A549 (cell line): ENCODE measurements at regions not wholly inside any gene's neighbourhood (a gene's known extent, or its start where the extent isn't known, plus 50 kb on each side); places are given as distances from the start of the nearest gene placed in this dataset.

ENCODE experiments used
- CBX8 ChIP-seq: fragments of 200-600 bp; sonication (generic); IDR thresholded peaks from 2 replicates; pipeline ENCODE4 v1.6.1; 2016
- CEBPB ChIP-seq, 2 experiments: fragments of >200 bp in 1 of 2; sonication (Bioruptor Twin) in 1 of 2; formaldehyde crosslinking in 1 of 2; IDR thresholded peaks; 2 replicates each; pipeline ENCODE4 v1.6.1; 2012 to 2016
- CHD2 ChIP-seq: fragments of 150-350 bp; IDR thresholded peaks from 2 replicates; pipeline ENCODE4 v1.6.1; 2014; ENCODE audit warnings: low read length; ENCODE audit not compliant: partially characterized antibody
- CTCF ChIP-seq: fragments of >200 bp; sonication (Bioruptor Twin); formaldehyde crosslinking; IDR thresholded peaks from 3 replicates; pipeline ENCODE4 v1.5.1; 2016
- MYC ChIP-seq: IDR thresholded peaks from 2 replicates; pipeline ENCODE4 v1.6.1; 2012; ENCODE audit warnings: mild to moderate bottlenecking, inconsistent platforms, low read length, improper control_type of control experiment, borderline replicate concordance
- NR3C1 ChIP-seq: fragments of >200 bp; sonication (Bioruptor Twin); formaldehyde crosslinking; IDR thresholded peaks from 3 replicates; pipeline ENCODE4 v1.6.1; 2017
- POLR2AphosphoS2 ChIP-seq: conservative IDR thresholded peaks from 2 replicates; pipeline ENCODE4 v1.6.1; 2012; ENCODE audit warnings: low read length, improper control_type of control experiment, inconsistent platforms
- RAD21 ChIP-seq, 2 experiments: fragments of >200 bp in 1 of 2; sonication (Bioruptor Twin) in 1 of 2; formaldehyde crosslinking in 1 of 2; IDR thresholded peaks in 1 of 2; conservative IDR thresholded peaks in 1 of 2; 2 replicates in 1 of 2; 3 replicates in 1 of 2; pipeline ENCODE4 v1.6.1; 2012 to 2018; ENCODE audit warnings: inconsistent platforms in 1 of 2
- REST ChIP-seq: fragments of 200-600 bp; sonication (generic); IDR thresholded peaks from 2 replicates; pipeline ENCODE4 v1.6.1; 2016; ENCODE audit warnings: antibody characterized with exemption, mild to moderate bottlenecking, moderate library complexity
- TFCP2L1 ChIP-seq: fragments of 250-450 bp; sonication (Bioruptor Pico); IDR thresholded peaks from 2 replicates; pipeline ENCODE4 v1.5.0; 2021; ENCODE audit warnings: mild to moderate bottlenecking

- no peak for TF ChIP-seq RAD21 (conservative IDR thresholded peaks at IDR 0.05 in 1 of 2, IDR thresholded peaks at IDR 0.05 in 1 of 2)
- no peak for TF ChIP-seq REST
- no peak for TF ChIP-seq CEBPB (IDR thresholded peaks at IDR 0.05)
- no peak for TF ChIP-seq MYC
- no peak for TF ChIP-seq POLR2AphosphoS2
- no peak for TF ChIP-seq CTCF
- TF ChIP-seq TFCP2L1 (CRISPR knock-in tag), result no peak
- TF ChIP-seq NR3C1, result no peak
- TF ChIP-seq CBX8, result no peak
- TF ChIP-seq CHD2, result no peak
Observed at GRCh38 chr1:228810878-228811711, 75.8 kb downstream of the RHOU start.
